ENCODE measurements at regions not wholly inside any gene's neighbourhood (a gene's known extent, or its start where the extent isn't known, plus 50 kb on each side); places are given as distances from the start of the nearest gene placed in this dataset.

DNA sequence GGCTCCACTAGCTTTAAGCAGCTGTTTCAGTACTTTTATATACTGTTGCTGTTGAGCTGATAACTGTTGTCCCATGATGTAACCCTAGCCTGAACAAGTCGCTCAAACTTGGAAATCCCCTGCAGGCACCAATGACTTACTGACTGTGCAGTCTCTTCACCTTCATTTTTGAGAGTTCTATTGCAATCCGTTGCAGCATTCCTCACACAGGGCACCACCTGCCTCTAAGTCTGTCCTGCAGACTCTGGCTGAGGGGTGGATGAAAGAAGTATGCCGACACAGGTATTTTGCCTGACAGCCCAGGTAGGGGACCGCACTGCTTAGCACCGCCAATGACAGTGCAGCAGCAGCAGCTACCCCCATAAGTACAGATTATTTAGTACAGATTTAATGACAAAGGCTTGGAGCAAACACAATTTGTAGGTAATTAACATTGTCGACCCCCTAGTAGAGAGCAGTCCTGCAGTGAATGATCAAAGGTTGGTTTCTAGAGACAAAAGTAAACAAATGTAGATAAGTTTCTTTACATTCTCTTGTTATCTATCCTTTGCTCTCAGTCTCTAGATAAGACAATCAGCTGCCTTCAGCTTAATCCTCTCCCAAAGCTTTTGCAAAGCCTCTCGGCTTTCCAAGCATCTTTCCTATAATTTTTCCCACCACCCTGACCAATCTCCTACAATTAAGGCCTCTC is 205.0 kb downstream of the PABPC4L start:
- no TSS peak for BruUV-seq (replicated peaks)
- CTCF ChIA-PET: no interaction called here
- H3K4me3 Mint-ChIP-seq (ENCODE audit: low read depth, unreplicated experiment): no peak overlapping the region

DNA sequence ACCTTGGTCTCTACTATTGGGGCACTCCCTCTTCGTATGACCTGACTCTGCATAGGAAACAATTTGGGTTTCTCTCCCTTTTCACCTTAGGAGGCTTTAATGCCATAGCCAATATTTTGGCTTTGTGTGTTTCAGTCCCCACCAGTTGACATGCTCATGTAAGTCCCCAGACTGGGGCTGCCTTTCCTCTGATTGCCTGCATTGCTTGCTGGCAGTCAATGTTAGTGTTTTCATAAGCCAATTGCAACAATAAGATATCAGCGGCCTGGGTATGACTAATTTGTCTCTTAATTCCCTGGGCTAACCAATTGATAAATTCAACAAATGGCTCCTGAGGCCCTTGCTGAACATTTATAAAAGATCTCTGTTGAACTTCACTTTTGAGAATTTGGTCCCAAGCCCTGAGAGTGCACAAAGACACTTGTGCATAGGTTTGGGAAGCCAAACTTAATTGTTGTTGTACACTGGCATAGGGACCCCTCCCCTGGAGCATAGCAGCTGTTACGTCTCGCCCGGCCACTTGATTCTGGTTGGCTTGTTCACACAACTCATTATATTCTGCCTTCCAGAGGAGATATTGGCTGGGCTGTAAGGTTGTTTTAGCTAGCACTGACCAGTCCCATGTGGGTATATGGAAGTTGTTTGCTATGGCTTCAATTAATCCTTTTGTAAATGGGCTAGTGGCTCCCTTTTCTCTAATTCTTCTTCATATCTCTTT is 206.2 kb downstream of the PABPC4L start:
- no peak overlapping the region for H3K4me3 Mint-ChIP-seq (ENCODE audit: low read depth, unreplicated experiment)
- no peaks in the 10 kb centered on the region for H3K4me1 Mint-ChIP-seq (ENCODE audit: low read depth, unreplicated experiment)
- peaks cover 14% of the 10 kb centered on the region for H3K9me3 Mint-ChIP-seq (ENCODE audit: low read depth, unreplicated experiment)
- H3K36me3 Mint-ChIP-seq (ENCODE audit: insufficient read depth, unreplicated experiment): no peaks in the 10 kb centered on the region
- TF ChIP-seq, protein P1, sequence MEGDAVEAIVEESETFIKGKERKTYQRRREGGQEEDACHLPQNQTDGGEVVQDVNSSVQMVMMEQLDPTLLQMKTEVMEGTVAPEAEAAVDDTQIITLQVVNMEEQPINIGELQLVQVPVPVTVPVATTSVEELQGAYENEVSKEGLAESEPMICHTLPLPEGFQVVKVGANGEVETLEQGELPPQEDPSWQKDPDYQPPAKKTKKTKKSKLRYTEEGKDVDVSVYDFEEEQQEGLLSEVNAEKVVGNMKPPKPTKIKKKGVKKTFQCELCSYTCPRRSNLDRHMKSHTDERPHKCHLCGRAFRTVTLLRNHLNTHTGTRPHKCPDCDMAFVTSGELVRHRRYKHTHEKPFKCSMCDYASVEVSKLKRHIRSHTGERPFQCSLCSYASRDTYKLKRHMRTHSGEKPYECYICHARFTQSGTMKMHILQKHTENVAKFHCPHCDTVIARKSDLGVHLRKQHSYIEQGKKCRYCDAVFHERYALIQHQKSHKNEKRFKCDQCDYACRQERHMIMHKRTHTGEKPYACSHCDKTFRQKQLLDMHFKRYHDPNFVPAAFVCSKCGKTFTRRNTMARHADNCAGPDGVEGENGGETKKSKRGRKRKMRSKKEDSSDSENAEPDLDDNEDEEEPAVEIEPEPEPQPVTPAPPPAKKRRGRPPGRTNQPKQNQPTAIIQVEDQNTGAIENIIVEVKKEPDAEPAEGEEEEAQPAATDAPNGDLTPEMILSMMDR (IDR thresholded peaks at IDR 0.05; ENCODE audit: unreplicated experiment): no peak
- BruUV-seq (replicated peaks): no TSS peak
- DNase-seq: no peak
- CTCF ChIA-PET: no interaction called here
- intact Hi-C loops (cut with micrococcal nuclease; ENCODE audit: unreplicated experiment): no loop called here
- no peak overlapping the region for H3K27ac Mint-ChIP-seq (ENCODE audit: unreplicated experiment)
- no peaks in the 10 kb centered on the region for H3K27me3 Mint-ChIP-seq (ENCODE audit: unreplicated experiment)

More for the DNA sequence above, 205.0 kb downstream of the PABPC4L start:
- TF ChIP-seq, protein P1 (IDR thresholded peaks at IDR 0.05; ENCODE audit: unreplicated experiment): no peak
- no peak for DNase-seq
- Mint-ChIP-seq H3K36me3 (ENCODE audit: insufficient read depth, unreplicated experiment) (no peaks in the 10 kb centered on the region), H3K4me1 (ENCODE audit: low read depth, unreplicated experiment) (no peaks in the 10 kb centered on the region), H3K27me3 (ENCODE audit: unreplicated experiment) (no peaks in the 10 kb centered on the region), H3K27ac (ENCODE audit: unreplicated experiment) (no peak overlapping the region), H3K9me3 (ENCODE audit: low read depth, unreplicated experiment) (peaks cover 10% of the 10 kb centered on the region)
- intact Hi-C loops (cut with micrococcal nuclease; ENCODE audit: unreplicated experiment): no loop called here

GRCh38 chr4:133982533-133983224 is 218.9 kb downstream of the PABPC4L start:
- no peak overlapping the region for H3K4me3 Mint-ChIP-seq (ENCODE audit: low read depth, unreplicated experiment)
- intact Hi-C loops (cut with micrococcal nuclease; ENCODE audit: unreplicated experiment): no loop called here
- BruUV-seq (replicated peaks): no TSS peak
- no peaks in the 10 kb centered on the region for H3K36me3 Mint-ChIP-seq (ENCODE audit: insufficient read depth, unreplicated experiment)
- CTCF ChIA-PET: no interaction called here
- TF ChIP-seq, protein P1 (IDR thresholded peaks at IDR 0.05; ENCODE audit: unreplicated experiment): no peak
- no peak overlapping the region for H3K27ac Mint-ChIP-seq (ENCODE audit: unreplicated experiment)
- no peaks in the 10 kb centered on the region for H3K27me3 Mint-ChIP-seq (ENCODE audit: unreplicated experiment)
- H3K9me3 Mint-ChIP-seq (ENCODE audit: low read depth, unreplicated experiment): no peaks in the 10 kb centered on the region
- no peaks in the 10 kb centered on the region for H3K4me1 Mint-ChIP-seq (ENCODE audit: low read depth, unreplicated experiment)
- DNase-seq: no peak

- H3K27ac Mint-ChIP-seq (ENCODE audit: unreplicated experiment): no peak overlapping the region
- BruUV-seq (replicated peaks): no TSS peak
- H3K4me3 Mint-ChIP-seq (ENCODE audit: low read depth, unreplicated experiment): no peak overlapping the region
- CTCF ChIA-PET: no interaction called here
- no peaks in the 10 kb centered on the region for H3K36me3 Mint-ChIP-seq (ENCODE audit: insufficient read depth, unreplicated experiment)
- TF ChIP-seq, protein P1 (IDR thresholded peaks at IDR 0.05; ENCODE audit: unreplicated experiment): no peak
- H3K4me1 Mint-ChIP-seq (ENCODE audit: low read depth, unreplicated experiment): no peaks in the 10 kb centered on the region
- DNase-seq: no peak
- intact Hi-C loops (cut with micrococcal nuclease; ENCODE audit: unreplicated experiment): no loop called here
- H3K9me3 Mint-ChIP-seq (ENCODE audit: low read depth, unreplicated experiment): no peaks in the 10 kb centered on the region
- no peaks in the 10 kb centered on the region for H3K27me3 Mint-ChIP-seq (ENCODE audit: unreplicated experiment)
Observed at GRCh38 chr4:133981327-133981726, 220.3 kb downstream of the PABPC4L start.

Data from Calu3 (cell line).